ENCODE measurements at regions not wholly inside any gene's neighbourhood (a gene's known extent, or its start where the extent isn't known, plus 50 kb on each side); places are given as distances from the start of the nearest gene placed in this dataset.

DNA sequence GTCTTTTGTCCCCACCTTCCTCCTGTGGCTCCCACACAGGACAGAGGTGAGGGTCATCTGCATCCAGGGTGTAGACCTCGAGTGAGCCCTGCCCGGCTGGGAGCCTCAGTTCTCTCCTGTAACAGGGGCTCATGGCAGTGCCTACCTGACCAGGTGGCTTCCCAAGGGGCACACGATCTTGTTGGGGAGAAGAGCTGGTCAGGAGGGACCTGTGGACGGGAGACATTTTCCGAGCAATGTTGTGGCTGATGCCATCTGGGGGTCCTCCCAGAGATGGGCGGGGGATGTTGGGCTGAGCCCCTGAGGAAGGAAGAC is 51.9 kb downstream of the CEBPB start:
- Mint-ChIP-seq H3K27me3 (peaks cover 0 to 46% of the 10 kb centered on the region in 2 donors), H3K4me1 (ENCODE audit: low read depth in 2 of 2) (peaks cover 0 to 4% of the 10 kb centered on the region in 2 donors), H3K36me3 (ENCODE audit: insufficient read depth) (no peaks in the 10 kb centered on the region), H3K9me3 (no peaks in the 10 kb centered on the region), H3K4me3 (no peak overlapping the region), H3K27ac (no peak overlapping the region)
- DNase-seq (no peak), ATAC-seq (replicated peaks) (no peak)

- no peak for ATAC-seq (replicated peaks)
- H3K9me3 Mint-ChIP-seq: no peaks in the 10 kb centered on the region
- no peak overlapping the region for H3K27ac Mint-ChIP-seq
- peaks cover 0 to 4% of the 10 kb centered on the region in 2 donors for H3K4me1 Mint-ChIP-seq (ENCODE audit: low read depth in 2 of 2)
- H3K36me3 Mint-ChIP-seq (ENCODE audit: insufficient read depth): no peaks in the 10 kb centered on the region
- DNase-seq: no peak
- peaks cover 0 to 46% of the 10 kb centered on the region in 2 donors for H3K27me3 Mint-ChIP-seq
- no peak overlapping the region for H3K4me3 Mint-ChIP-seq
Measured at GRCh38 chr20:50242863-50243609, 52.4 kb downstream of the CEBPB start.

DNA sequence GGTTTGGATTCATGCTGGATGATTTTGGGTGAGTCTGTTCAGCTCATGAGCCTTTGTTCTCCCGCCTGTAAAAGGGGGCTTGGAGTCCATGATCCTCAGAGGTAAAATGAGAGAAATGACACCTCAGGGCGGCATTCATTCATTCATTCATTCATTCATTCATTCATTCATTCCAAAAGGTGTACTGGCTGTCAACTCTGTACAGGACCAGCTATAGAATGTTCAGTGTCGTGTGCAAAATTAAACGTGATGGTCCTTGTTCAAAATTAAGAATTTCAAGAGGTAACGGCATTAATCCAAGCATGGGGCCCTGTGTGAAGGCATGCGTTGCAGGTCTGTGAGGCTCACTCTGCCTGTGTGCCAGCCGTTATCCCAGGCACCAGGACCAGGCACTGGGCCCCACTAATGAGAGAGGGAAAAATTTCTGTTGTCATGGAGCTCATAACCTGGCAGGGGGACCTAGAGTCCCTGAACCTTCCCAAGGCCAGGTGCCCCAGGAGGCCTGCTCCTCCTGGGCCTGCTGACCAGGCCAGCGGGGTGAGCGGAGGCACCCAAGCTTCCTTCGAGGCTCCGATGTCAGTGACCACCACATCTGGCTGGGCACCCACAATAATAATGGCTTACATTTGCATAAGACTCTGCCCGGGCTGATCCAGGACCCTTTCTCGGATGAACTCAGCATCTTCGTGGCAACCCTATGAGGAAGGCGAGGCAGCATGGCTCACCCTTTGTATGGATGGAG is 53.2 kb downstream of the CEBPB start:
- Mint-ChIP-seq H3K36me3 (ENCODE audit: insufficient read depth) (no peaks in the 10 kb centered on the region), H3K27ac (no peak overlapping the region), H3K27me3 (peaks cover 0 to 45% of the 10 kb centered on the region in 2 donors), H3K4me1 (ENCODE audit: low read depth in 2 of 2) (peaks cover 0 to 4% of the 10 kb centered on the region in 2 donors), H3K9me3 (no peaks in the 10 kb centered on the region), H3K4me3 (no peak overlapping the region)
- no peak for ATAC-seq (replicated peaks)
- DNase-seq: no peak

GRCh38 chr20:50244352-50245149 is 53.9 kb downstream of the CEBPB start:
- Mint-ChIP-seq H3K27me3 (peaks cover 0 to 43% of the 10 kb centered on the region in 2 donors), H3K4me3 (no peak overlapping the region), H3K36me3 (ENCODE audit: insufficient read depth) (no peaks in the 10 kb centered on the region), H3K4me1 (ENCODE audit: low read depth in 2 of 2) (peaks cover 0 to 4% of the 10 kb centered on the region in 2 donors), H3K27ac (no peak overlapping the region), H3K9me3 (no peaks in the 10 kb centered on the region)
- no peak for DNase-seq
- no peak for ATAC-seq (replicated peaks)

DNA sequence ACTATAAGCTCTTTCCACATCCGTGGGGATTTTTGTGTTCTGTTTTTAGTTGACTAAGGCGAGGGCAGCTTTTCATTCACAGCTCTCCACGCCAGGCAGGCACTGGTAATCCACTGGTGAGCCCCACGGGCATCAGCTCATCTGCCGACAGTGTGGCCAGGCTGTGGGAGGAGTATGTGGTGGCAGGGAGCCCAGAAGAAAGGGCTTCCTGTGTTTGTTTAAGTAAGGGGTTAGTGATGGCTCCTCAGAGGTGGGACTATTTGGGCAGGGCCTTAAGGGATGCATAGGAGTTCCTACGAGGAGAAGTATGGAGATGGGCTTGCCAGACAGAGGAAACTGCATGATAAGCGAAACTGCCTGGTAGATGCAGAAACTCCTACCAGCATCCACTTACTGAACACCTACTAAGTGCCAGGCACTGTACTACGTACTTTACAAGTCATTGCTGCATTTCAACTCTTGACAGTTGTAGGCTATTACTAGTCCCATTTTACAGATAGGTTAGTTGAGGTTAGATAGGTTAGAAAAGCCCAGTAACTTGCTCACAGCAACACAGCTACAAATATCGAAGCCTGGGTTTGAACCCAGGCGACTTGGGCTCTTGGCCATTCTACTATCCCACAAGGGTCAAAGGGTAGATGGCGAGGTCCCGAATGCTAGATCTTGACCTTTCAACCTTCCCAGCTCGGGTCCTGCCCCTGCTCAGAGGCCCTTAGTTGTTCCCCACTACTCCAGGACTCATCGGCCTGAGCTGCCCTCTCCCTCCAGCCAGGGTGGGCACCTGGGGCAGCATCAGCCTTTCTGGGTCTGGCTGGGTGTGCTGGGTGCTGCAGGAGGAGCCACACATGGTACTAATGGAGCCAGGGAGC is 55.1 kb downstream of the CEBPB start:
- Mint-ChIP-seq H3K27me3 (peaks cover 0 to 37% of the 10 kb centered on the region in 2 donors), H3K36me3 (ENCODE audit: insufficient read depth) (no peaks in the 10 kb centered on the region), H3K27ac (no peak overlapping the region), H3K4me1 (ENCODE audit: low read depth in 2 of 2) (peaks cover 0 to 4% of the 10 kb centered on the region in 2 donors), H3K9me3 (no peaks in the 10 kb centered on the region), H3K4me3 (no peak overlapping the region)
- DNase-seq (no peak), ATAC-seq (replicated peaks) (no peak)

DNA sequence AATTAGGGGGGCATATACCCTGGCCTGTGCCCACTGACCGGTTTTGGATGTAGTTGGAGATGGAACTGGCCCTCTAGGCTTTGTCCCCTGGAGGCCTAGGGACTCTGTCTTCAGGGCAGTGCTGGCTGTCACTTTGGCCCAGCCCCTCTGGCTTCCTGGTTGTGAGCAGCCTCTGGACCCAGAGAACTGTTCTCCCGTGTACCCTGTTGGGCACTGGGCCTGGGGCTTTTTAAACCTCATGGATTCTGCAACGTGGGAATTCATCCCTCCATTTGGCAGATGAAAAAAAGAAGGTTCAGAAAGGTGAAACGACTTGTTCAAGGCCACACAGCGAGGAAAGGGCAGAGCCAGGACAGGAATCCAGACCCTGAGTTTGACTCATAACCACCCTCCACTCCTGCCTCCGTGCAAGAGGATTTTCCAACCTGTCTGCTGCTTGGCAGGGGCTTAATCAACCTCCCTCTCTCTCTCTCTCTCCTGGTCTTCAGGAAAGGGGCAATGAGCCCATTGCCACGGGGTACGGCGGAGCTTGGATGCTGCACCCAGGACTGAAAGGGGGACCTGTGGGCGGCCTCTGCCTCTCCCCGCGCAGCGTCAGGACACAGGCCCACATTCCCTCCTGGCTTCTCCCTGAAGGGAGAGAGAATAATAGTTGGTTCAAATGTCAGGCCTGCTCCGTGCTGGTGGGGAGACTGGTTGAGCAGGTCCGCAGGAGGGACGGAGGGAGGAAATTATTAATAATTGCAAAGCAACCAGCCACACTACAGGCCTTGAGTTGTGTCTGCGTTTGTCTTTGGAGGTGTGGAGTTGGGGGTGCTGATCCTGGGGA is 56.0 kb downstream of the CEBPB start:
- ATAC-seq (replicated peaks) (no peak), DNase-seq (no peak)
- H3K4me1 Mint-ChIP-seq (ENCODE audit: low read depth in 2 of 2): peaks cover 0 to 4% of the 10 kb centered on the region in 2 donors
- H3K27ac Mint-ChIP-seq: no peak overlapping the region
- H3K9me3 Mint-ChIP-seq: no peaks in the 10 kb centered on the region
- H3K36me3 Mint-ChIP-seq (ENCODE audit: insufficient read depth): no peaks in the 10 kb centered on the region
- no peak overlapping the region for H3K4me3 Mint-ChIP-seq
- peaks cover 0 to 39% of the 10 kb centered on the region in 2 donors for H3K27me3 Mint-ChIP-seq

DNA sequence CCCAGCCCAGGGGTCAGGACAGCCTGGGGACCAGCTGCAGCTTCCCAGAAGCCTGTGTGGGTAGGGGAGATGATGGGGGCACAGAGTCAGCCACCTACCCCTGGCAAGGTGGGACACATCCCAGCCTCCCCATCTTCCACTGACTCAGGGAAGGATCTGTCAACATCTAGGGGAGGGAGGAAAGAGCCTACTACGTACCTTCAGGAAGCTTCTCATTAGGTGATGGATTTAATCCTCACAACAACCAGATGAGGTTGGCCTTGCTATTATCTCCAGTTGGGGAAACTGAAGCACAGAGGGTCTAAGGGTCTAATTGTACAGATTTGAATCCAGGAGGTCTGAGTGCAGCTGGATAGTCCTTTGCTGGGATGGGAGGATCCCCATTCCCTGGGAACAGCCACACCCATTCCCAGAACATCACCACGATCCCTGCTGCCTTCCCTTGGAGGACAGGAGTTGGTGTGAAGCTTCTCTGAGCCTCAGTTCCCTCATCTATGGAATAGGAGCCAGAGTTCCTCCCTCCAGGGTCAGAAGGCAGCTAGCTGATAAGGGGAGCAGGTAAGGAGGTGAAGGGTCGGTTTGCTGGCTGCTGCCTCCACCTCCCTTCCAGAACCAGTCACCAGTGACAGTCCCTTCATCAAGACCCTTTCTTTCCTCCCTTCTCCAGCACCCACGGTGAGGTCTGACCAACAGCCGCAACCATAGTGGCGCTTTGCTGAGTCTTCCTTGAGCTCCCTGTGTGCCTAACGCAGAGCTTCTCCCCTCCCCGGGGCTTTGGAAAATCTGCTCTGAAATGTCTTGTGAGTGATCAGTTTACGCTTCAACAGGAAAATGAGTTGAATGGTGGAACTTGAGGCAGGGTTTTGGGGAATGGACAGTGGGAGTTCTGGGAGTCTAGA is 56.8 kb downstream of the CEBPB start:
- Mint-ChIP-seq H3K4me3 (no peak overlapping the region), H3K27ac (no peak overlapping the region), H3K27me3 (peaks cover 1 to 39% of the 10 kb centered on the region in 2 donors), H3K4me1 (ENCODE audit: low read depth in 2 of 2) (peaks cover 0 to 4% of the 10 kb centered on the region in 2 donors), H3K36me3 (ENCODE audit: insufficient read depth) (no peaks in the 10 kb centered on the region), H3K9me3 (no peaks in the 10 kb centered on the region)
- ATAC-seq (replicated peaks) (no peak), DNase-seq (no peak)

- H3K27me3 Mint-ChIP-seq: peaks cover 5 to 40% of the 10 kb centered on the region in 2 donors
- no peaks in the 10 kb centered on the region for H3K9me3 Mint-ChIP-seq
- no peak overlapping the region for H3K27ac Mint-ChIP-seq
- H3K4me1 Mint-ChIP-seq (ENCODE audit: low read depth in 2 of 2): peaks cover 0 to 4% of the 10 kb centered on the region in 2 donors
- no peak for ATAC-seq (replicated peaks)
- no peaks in the 10 kb centered on the region for H3K36me3 Mint-ChIP-seq (ENCODE audit: insufficient read depth)
- DNase-seq: no peak
- no peak overlapping the region for H3K4me3 Mint-ChIP-seq
Measured at GRCh38 chr20:50248104-50248641, 57.5 kb downstream of the CEBPB start.

DNA sequence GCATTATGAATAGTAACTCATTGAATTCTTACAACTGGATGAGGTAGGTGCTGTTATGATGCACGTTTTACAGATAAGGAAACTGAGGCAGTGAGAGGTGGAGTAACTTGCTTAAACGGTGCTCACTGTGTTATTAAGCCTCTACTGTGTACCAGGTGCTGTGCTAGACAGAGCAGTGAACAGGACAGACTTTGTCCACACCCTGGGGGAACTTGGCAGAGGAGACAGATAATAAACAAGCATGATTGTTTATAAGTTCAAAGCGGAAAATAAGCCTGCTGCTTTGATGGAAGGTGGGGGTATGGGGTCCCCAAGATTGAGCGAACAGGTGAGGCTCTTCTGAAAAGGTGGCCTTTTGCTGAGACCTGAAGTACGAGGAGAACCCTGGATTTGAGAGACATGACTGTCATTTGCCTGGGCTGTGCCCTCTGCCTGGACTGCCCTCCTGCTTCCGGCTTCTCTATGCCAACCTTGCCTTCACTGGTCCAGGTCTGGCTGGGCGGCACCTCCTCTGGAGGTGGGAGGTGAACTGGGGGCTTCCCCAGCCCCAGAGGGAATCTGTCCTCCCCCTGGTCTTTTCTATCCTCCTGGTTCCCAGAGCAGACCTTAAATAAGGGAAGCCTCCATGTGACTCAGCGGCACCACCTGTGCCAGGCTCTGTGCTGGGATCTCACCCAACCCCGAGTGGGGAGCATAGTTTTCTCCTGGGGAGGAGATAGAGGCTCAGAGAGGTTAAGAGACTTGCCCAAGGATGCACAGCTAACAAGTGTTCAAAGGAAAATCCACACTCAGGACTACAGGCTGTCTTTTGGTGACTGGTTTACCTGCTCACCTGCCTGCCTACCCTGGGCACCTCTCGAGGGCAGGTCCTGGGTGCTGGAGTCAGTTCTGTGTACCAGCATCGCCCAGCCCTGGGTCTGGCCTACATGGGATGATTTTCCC is 59.1 kb downstream of the CEBPB start:
- peaks cover 5 to 37% of the 10 kb centered on the region in 2 donors for H3K27me3 Mint-ChIP-seq
- H3K4me3 Mint-ChIP-seq: no peak overlapping the region
- H3K4me1 Mint-ChIP-seq (ENCODE audit: low read depth in 2 of 2): peaks cover 0 to 4% of the 10 kb centered on the region in 2 donors
- no peak overlapping the region for H3K27ac Mint-ChIP-seq
- H3K36me3 Mint-ChIP-seq (ENCODE audit: insufficient read depth): no peaks in the 10 kb centered on the region
- no peak for DNase-seq
- no peak for ATAC-seq (replicated peaks)
- no peaks in the 10 kb centered on the region for H3K9me3 Mint-ChIP-seq

DNA sequence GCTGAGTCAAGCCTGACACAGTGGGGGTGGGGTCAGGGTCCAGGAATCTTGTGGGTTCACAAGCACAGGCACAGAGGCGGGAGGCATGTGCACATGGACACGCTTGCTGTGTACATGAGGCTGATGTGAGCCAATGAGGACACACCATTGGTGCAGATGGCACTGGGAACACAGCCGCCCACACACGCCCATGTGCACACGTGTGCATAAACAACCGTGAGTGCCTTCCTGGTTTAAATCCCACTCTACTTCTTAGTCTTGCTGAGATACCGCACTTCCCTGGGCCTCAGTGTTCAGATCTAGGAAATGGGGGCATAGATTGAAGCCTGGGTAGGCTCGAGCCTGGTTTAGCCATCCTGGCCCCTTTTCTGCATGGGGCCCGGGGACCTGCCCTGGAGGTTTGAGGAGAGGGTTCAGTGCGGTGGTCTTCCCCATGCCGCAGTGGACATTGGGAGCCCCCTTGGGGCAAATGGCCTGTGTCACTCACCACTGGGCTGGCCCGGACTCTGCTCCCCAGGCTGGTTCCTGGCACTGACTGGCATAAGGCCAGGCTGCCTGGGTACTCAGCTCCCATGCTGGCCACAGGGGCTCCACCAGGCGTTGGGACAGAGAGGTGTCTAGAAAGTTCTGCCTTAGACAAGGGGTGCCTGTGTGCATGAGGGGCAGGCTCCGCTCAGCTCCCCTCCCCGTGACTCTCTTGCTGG is 60.2 kb downstream of the CEBPB start:
- no peaks in the 10 kb centered on the region for H3K9me3 Mint-ChIP-seq
- DNase-seq: no peak
- no peaks in the 10 kb centered on the region for H3K4me1 Mint-ChIP-seq (ENCODE audit: low read depth in 2 of 2)
- ATAC-seq (replicated peaks): no peak
- H3K27ac Mint-ChIP-seq: no peak overlapping the region
- H3K27me3 Mint-ChIP-seq: peaks cover 5 to 37% of the 10 kb centered on the region in 2 donors
- no peak overlapping the region for H3K4me3 Mint-ChIP-seq
- no peaks in the 10 kb centered on the region for H3K36me3 Mint-ChIP-seq (ENCODE audit: insufficient read depth)

Data from effector memory CD8-positive, alpha-beta T cell (primary cell).